Astrocyte (in vitro differentiated cells and primary cell): ENCODE measurements at regions not wholly inside any gene's neighbourhood (a gene's known extent, or its start where the extent isn't known, plus 50 kb on each side); places are given as distances from the start of the nearest gene placed in this dataset.

Experiments
- DNase-seq: peaks from one replicate; pipeline ENCODE4 v3.0.0-alpha.2; 2010; ENCODE audit warnings: low read depth
- FAIRE-seq: peaks from 2 replicates; lab custom pipeline; 2011; peaks lifted over from hg19 to GRCh38; lab: Jason Lieb, UNC
- H2AFZ ChIP-seq: 2 replicates; pipeline ENCODE4 v1.6.0; 2012; ENCODE audit warnings: low read depth, low read length, inconsistent platforms
- H3K27ac ChIP-seq: 2 replicates; pipeline ENCODE4 v1.5.1; 2011; ENCODE audit warnings: low read depth, low read length, inconsistent platforms
- H3K27me3 ChIP-seq: 2 replicates; pipeline ENCODE4 v1.6.0; 2011; ENCODE audit warnings: low read length, inconsistent platforms; ENCODE audit not compliant: insufficient read depth
- H3K36me3 ChIP-seq: 2 replicates; pipeline ENCODE4 v1.5.1; 2011; ENCODE audit warnings: low read length, inconsistent platforms; ENCODE audit not compliant: insufficient read depth
- H3K4me1 ChIP-seq: 2 replicates; pipeline ENCODE4 v1.5.1; 2011; ENCODE audit warnings: low read length, inconsistent platforms; ENCODE audit not compliant: insufficient read depth
- H3K4me2 ChIP-seq: 2 replicates; pipeline ENCODE4 v1.6.0; 2012; ENCODE audit warnings: low read length, inconsistent platforms
- H3K4me3 ChIP-seq: 2 replicates; pipeline ENCODE4 v1.5.1; 2011; ENCODE audit warnings: low read depth, mild to moderate bottlenecking, low read length, inconsistent platforms; ENCODE audit not compliant: insufficient read depth
- H3K79me2 ChIP-seq: 2 replicates; pipeline ENCODE4 v1.6.0; 2012; ENCODE audit warnings: mild to moderate bottlenecking, low read length, inconsistent platforms; ENCODE audit not compliant: insufficient read depth
- H3K9ac ChIP-seq: 2 replicates; pipeline ENCODE4 v1.6.0; 2012; ENCODE audit warnings: mild to moderate bottlenecking, low read length, inconsistent platforms
- H3K9me3 ChIP-seq: 2 replicates; pipeline ENCODE4 v1.5.1; 2012; ENCODE audit warnings: low read depth, mild to moderate bottlenecking, low read length, inconsistent platforms; ENCODE audit not compliant: insufficient read depth
- H4K20me1 ChIP-seq: 2 replicates; pipeline ENCODE4 v1.6.0; 2012; ENCODE audit warnings: low read length, inconsistent platforms; ENCODE audit not compliant: insufficient read depth
- H3K27ac Mint-ChIP-seq: one replicate; pipeline ENCODE4 v1.8.0; 2021; ENCODE audit warnings: mild to moderate bottlenecking, mixed read lengths; ENCODE audit not compliant: unreplicated experiment
- H3K27me3 Mint-ChIP-seq: one replicate; pipeline ENCODE4 v1.8.0; 2021; ENCODE audit warnings: low read depth, mixed read lengths; ENCODE audit not compliant: unreplicated experiment
- H3K36me3 Mint-ChIP-seq: one replicate; pipeline ENCODE4 v1.8.0; 2021; ENCODE audit warnings: low read depth, mixed read lengths; ENCODE audit not compliant: unreplicated experiment
- H3K4me1 Mint-ChIP-seq: one replicate; pipeline ENCODE4 v1.8.0; 2021; ENCODE audit warnings: low read depth, mixed read lengths; ENCODE audit not compliant: unreplicated experiment
- H3K4me3 Mint-ChIP-seq: one replicate; pipeline ENCODE4 v1.8.0; 2021; ENCODE audit warnings: mild to moderate bottlenecking, moderate library complexity, mixed read lengths; ENCODE audit not compliant: unreplicated experiment
- H3K9me3 Mint-ChIP-seq: one replicate; pipeline ENCODE4 v1.8.0; 2021; ENCODE audit warnings: mild to moderate bottlenecking, mixed read lengths; ENCODE audit not compliant: unreplicated experiment
- EZH2 ChIP-seq: IDR thresholded peaks from 2 replicates; pipeline ENCODE4 v1.6.1; 2012; ENCODE audit warnings: mild to moderate bottlenecking, low read length, inconsistent platforms; ENCODE audit not compliant: insufficient read depth
- TF ChIP-seq, protein P1 (sequence below): IDR thresholded peaks from 2 replicates; pipeline ENCODE4 v1.5.1; 2011; ENCODE audit warnings: low read depth, mild to moderate bottlenecking, inconsistent platforms, low read length, moderate library complexity; ENCODE audit not compliant: insufficient read depth

DNA sequence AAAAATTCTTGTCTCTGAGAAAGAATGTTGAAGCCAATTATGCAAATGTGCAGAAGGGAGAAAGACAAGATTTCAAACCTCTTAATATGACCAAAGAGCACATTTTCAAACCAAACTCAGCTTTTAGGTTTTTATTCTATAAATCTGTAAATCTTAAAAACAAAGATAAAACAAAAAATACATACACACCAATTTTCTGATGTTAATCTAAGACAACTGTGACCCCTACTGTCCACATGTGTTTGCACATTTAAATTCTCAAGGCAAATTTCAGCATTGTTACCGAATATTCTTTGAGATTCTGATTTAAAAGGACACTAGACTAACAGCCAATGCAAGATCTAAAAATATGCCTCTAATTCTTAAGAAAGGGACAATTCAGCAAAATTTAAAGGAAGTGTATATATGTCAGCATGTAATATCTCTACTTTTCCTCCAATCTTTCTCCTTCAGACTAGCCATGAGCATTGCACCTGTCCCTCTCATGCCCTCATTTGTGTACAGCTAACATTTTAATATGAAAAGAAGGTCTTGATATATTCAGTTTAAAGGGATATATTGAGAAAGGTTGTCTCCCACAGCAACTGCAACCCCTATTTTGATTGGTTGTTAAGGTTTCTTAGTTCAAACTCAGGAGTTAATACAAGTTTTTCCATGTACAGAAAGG, 417.9 kb downstream of the IPMK start:
- Histone ChIP-seq H3K36me3 (no peaks in the 10 kb centered on the region), H3K27ac (no peak overlapping the region), H3K79me2 (no peaks in the 10 kb centered on the region), H3K27me3 (no peaks in the 10 kb centered on the region), H4K20me1 (no peaks in the 10 kb centered on the region), H3K4me3 (no peak overlapping the region), H3K9me3 (no peaks in the 10 kb centered on the region), H3K9ac (no peak overlapping the region), H3K4me2 (no peak overlapping the region), H2AFZ (no peak overlapping the region), H3K4me1 (no peaks in the 10 kb centered on the region)
- no peak for TF ChIP-seq EZH2
- TF ChIP-seq, protein P1, sequence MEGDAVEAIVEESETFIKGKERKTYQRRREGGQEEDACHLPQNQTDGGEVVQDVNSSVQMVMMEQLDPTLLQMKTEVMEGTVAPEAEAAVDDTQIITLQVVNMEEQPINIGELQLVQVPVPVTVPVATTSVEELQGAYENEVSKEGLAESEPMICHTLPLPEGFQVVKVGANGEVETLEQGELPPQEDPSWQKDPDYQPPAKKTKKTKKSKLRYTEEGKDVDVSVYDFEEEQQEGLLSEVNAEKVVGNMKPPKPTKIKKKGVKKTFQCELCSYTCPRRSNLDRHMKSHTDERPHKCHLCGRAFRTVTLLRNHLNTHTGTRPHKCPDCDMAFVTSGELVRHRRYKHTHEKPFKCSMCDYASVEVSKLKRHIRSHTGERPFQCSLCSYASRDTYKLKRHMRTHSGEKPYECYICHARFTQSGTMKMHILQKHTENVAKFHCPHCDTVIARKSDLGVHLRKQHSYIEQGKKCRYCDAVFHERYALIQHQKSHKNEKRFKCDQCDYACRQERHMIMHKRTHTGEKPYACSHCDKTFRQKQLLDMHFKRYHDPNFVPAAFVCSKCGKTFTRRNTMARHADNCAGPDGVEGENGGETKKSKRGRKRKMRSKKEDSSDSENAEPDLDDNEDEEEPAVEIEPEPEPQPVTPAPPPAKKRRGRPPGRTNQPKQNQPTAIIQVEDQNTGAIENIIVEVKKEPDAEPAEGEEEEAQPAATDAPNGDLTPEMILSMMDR, result no peak
- Mint-ChIP-seq H3K36me3 (no peaks in the 10 kb centered on the region), H3K27ac (no peak overlapping the region), H3K4me3 (no peak overlapping the region), H3K9me3 (no peaks in the 10 kb centered on the region), H3K4me1 (peaks cover 4% of the 10 kb centered on the region), H3K27me3 (no peaks in the 10 kb centered on the region)
- no peak for DNase-seq
- no peak for FAIRE-seq

DNA sequence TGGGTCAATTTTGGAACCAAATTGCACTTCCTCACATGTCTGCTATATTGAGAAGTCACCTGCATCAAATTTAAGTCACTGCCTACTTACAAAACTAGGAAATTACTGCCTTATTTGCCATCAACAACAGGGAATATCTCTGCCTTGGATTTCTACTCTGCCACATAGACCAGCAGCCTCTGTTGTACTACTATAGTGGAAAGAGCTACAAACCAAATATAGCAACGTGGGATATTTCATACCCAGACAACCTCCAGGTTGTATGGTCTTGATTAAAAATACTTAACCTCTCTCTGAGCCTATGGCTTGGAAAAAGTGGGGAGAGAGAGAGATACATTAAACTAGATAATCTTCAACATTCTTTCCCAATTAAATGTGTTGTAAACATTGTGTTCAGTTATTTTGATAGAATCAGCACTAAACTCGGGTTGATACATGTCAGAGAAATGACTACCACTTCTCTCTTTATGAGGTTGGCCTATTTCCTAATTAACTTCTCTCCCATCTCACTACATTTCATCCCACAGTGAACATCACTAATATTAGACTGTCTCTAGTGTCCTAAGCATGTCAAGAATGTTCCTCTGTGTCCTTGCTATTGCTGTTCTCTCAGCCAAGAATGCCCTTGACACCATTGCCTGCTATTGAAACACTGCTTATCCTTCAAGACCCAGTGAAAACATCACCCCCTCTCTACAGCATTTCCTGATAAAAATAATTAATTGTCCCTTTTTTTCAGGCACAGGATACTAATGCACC, 421.2 kb downstream of the IPMK start:
- DNase-seq (no peak), FAIRE-seq (no peak)
- Histone ChIP-seq H3K36me3 (no peaks in the 10 kb centered on the region), H3K9ac (no peak overlapping the region), H3K27ac (no peak overlapping the region), H3K27me3 (no peaks in the 10 kb centered on the region), H2AFZ (no peak overlapping the region), H4K20me1 (no peaks in the 10 kb centered on the region), H3K79me2 (no peaks in the 10 kb centered on the region), H3K4me3 (no peak overlapping the region), H3K9me3 (no peaks in the 10 kb centered on the region), H3K4me2 (no peak overlapping the region), H3K4me1 (no peaks in the 10 kb centered on the region)
- Mint-ChIP-seq H3K9me3 (no peaks in the 10 kb centered on the region), H3K4me1 (peaks cover 5% of the 10 kb centered on the region), H3K27ac (no peak overlapping the region), H3K4me3 (no peak overlapping the region), H3K27me3 (no peaks in the 10 kb centered on the region), H3K36me3 (no peaks in the 10 kb centered on the region)
- TF ChIP-seq, protein P1, result no peak
- TF ChIP-seq EZH2, result no peak
